GM12801 (cell line): ENCODE measurements at regions not wholly inside any gene's neighbourhood (a gene's known extent, or its start where the extent isn't known, plus 50 kb on each side); places are given as distances from the start of the nearest gene placed in this dataset.

ENCODE experiments used
- CTCF ChIP-seq: IDR thresholded peaks from one replicate; pipeline ENCODE4 v1.5.1; 2011; ENCODE audit warnings: control low read depth; ENCODE audit not compliant: insufficient read length; ENCODE audit errors: extremely low read depth

- TF ChIP-seq CTCF: no peak
Measured at GRCh38 chr3:20540066-20540465, 354.1 kb upstream of the SGO1 start.

- TF ChIP-seq CTCF: no peak
Measured at GRCh38 chr3:20539666-20540065, 353.7 kb upstream of the SGO1 start.

- no peak for TF ChIP-seq CTCF
Measured at GRCh38 chr3:20537234-20537633, 351.2 kb upstream of the SGO1 start.

GRCh38 chr3:20529911-20530310, 343.9 kb upstream of the SGO1 start:
- TF ChIP-seq CTCF: no peak

- no peak for TF ChIP-seq CTCF
Measured at GRCh38 chr3:20528180-20528770, 342.3 kb upstream of the SGO1 start.

- TF ChIP-seq CTCF: no peak
Measured at GRCh38 chr3:20527368-20527767, 341.4 kb upstream of the SGO1 start.

- TF ChIP-seq CTCF: no peak
Measured at GRCh38 chr3:20524328-20524727, 338.3 kb upstream of the SGO1 start.
